IPS-18c (cell line): ENCODE measurements at regions not wholly inside any gene's neighbourhood (a gene's known extent, or its start where the extent isn't known, plus 50 kb on each side); places are given as distances from the start of the nearest gene placed in this dataset.
"Not testable (repeated sequence)": the region's sequence is repeated elsewhere in the genome, so short reads cannot be mapped to it uniquely, and the experiment has no call there.

ENCODE experiments used
- H3K4me3 ChIP-seq: 2 replicates; pipeline ENCODE4 v1.7.0; 2013; ENCODE audit warnings: low read depth, mild to moderate bottlenecking, low read length, moderate library complexity; ENCODE audit not compliant: insufficient read depth
- H3K9me3 ChIP-seq: one replicate; pipeline ENCODE4 v1.6.1; 2013; ENCODE audit warnings: mild to moderate bottlenecking, low read length, moderate library complexity; ENCODE audit not compliant: control insufficient read depth, insufficient read depth

GRCh38 chr7:53325061-53325460 is 289.6 kb downstream of the POM121L12 start:
- H3K9me3 ChIP-seq: peaks cover 2% of the 10 kb centered on the region

DNA sequence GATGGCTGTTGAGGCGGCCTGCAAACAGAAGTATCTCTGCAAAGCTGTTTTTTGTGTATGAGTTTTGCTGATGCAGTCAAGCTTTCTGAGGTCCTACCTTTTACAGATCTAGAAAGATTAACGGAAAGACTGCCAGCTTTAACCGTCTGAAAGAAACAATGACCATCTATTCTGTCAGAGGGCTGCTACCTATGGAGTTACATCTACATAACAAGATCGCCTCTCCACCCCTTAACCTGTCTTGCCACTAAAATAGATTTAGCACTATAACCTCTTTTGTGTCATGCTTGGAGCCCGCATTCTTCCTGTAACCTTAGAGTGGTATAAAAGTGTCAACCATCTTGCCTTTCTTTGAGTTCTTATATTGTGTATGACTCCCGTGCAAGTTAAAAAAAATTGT is 291.2 kb downstream of the POM121L12 start:
- peaks cover 2% of the 10 kb centered on the region for H3K9me3 ChIP-seq
- H3K4me3 ChIP-seq: no peak overlapping the region

More at GRCh38 chr7:53325061-53325460, 289.6 kb downstream of the POM121L12 start:
- no peak overlapping the region for H3K4me3 ChIP-seq

DNA sequence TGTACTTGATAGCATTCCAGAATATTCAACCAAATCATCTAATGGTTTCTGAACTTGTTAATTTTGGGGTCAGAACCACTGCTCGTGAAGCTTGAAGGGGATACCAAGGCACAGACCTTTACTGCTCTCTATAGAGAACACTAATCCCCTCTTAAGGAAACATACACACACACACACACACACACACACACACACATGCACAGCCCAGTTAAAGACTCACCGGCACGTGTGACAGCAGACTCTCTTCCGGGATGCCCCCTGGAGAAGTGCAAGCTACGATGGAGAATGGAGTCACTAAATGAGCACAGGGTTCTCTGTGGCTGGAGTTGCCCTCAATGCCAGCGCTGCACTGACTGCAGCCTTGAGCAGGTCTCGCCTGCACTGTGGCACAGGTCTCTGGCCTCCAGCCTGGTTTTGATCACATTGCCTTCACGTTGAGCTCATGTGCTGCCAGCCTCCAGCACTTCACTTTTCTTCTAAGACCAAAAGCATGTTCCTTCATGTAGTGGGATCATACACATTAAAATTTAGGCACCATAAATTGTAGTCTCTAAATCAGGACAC is 300.8 kb downstream of the POM121L12 start:
- no peak overlapping the region for H3K4me3 ChIP-seq
- peaks cover 4% of the 10 kb centered on the region for H3K9me3 ChIP-seq

DNA sequence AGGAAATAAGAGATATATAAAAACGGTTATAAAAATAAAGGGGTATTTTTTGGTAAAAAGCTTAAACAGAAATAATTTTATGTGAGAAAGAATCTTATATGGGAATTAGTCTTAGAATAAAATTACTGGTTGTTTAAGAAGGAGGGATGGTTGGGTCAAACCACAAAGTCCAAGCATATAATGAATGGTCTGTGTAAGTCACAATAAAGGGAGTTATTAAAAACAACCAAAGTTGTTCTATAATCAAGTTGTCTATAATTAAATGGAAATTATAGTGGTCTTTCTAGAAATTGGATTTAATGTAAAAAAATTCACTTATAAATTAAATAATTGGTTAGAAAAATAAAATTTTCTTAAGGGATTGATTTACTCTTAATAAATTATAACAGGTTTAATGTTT is 304.8 kb downstream of the POM121L12 start:
- Histone ChIP-seq H3K9me3 (peaks cover 6% of the 10 kb centered on the region), H3K4me3 (no peak overlapping the region)

GRCh38 chr7:53350241-53350640 is 314.8 kb downstream of the POM121L12 start:
- no peaks in the 10 kb centered on the region for H3K9me3 ChIP-seq
- no peak overlapping the region for H3K4me3 ChIP-seq

- Histone ChIP-seq H3K9me3 (no peaks in the 10 kb centered on the region), H3K4me3 (no peak overlapping the region)
Observed at GRCh38 chr7:53351681-53352080, 316.2 kb downstream of the POM121L12 start.

GRCh38 chr7:53358269-53358668 is 322.8 kb downstream of the POM121L12 start:
- Histone ChIP-seq H3K4me3 (no peak overlapping the region), H3K9me3 (no peaks in the 10 kb centered on the region)

DNA sequence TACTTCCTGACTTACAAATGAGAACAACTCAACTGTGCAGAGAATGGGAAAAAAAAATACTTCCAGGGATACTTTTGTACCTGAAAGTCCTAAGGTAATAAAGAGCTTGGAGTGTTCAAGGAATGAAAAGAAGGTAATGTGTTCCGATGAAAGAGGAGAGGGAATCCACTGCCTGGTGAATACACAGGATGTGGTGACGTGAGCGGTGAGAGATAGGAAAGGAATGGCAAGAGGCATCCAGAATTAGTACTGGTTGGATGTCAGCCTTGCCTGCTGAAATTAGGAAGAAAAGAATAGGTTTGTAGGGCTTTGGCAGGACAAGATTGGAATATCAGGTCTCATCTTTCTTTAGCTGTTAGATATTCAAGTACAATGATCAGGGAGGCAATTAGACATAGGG is 347.7 kb downstream of the POM121L12 start:
- H3K4me3 ChIP-seq: no peak overlapping the region
- H3K9me3 ChIP-seq: no peaks in the 10 kb centered on the region

- H3K9me3 ChIP-seq, H3K4me3 ChIP-seq: not testable (repeated sequence)
Observed at GRCh38 chr7:53385239-53385638, 349.8 kb downstream of the POM121L12 start.

- Histone ChIP-seq H3K4me3 (no peak overlapping the region), H3K9me3 (no peaks in the 10 kb centered on the region)
Observed at GRCh38 chr7:53387515-53387914, 352.1 kb downstream of the POM121L12 start.

- Histone ChIP-seq H3K9me3 (no peaks in the 10 kb centered on the region), H3K4me3 (no peak overlapping the region)
Observed at GRCh38 chr7:53397911-53398310, 362.5 kb downstream of the POM121L12 start.

DNA sequence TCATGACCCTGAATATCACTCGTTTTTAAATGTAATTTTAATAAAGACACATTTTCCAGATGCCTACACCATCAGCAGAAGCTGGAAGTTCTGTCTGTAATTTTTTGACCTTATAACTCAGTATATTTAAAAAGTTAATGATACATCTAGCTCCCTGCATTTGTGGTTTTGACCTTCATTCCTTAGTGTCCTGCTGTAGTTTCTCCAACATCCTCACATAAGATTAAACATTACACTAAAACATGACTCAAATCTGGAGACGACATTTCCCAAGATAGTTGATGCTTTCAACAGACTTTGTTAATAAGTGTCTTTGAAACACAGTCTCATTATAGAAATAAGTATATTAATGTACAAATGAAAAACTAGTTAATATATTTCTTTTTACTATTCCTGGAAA is 363.1 kb downstream of the POM121L12 start:
- H3K4me3 ChIP-seq: no peak overlapping the region
- no peaks in the 10 kb centered on the region for H3K9me3 ChIP-seq

DNA sequence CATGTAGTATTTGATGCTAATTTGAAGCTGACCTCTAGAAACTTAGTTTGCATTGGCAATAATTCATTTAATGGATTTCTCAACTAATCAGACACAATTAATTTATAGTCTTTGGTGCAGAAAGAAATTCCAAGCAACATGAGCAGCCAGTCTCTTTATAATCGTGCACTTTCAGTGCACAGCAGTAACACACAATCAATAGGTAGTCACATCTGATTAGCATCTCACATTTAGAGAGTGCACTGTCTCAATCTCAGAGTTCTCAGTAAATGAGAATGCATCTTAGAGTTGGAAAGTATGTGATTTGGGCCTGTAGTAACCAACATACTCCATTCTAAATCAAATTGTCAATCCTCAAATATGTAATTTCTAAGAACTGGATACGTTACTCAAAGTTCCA is 377.6 kb downstream of the POM121L12 start:
- Histone ChIP-seq H3K9me3 (no peaks in the 10 kb centered on the region), H3K4me3 (no peak overlapping the region)

DNA sequence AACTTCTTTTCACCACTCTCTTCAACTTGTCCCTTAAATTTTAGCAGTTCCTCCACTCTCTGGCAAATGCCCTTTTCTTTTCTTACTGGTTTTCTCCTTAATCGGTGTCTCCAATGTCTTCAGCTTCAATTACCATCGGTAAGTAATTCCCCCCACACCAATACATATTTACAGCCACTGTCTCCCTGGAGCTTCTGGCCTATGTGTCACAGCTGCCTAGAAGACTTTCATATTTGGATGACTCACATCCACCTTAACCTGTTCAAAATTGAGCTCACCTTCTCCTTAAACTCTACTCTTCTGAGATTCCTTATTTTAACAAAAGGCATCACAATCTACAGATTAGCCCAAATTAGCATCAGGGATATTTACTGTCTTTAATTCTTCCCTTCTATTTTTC is 380.4 kb downstream of the POM121L12 start:
- H3K9me3 ChIP-seq: no peaks in the 10 kb centered on the region
- H3K4me3 ChIP-seq: no peak overlapping the region

- Histone ChIP-seq H3K4me3 (no peak overlapping the region), H3K9me3 (no peaks in the 10 kb centered on the region)
Observed at GRCh38 chr7:53418834-53419482, 383.5 kb downstream of the POM121L12 start.

DNA sequence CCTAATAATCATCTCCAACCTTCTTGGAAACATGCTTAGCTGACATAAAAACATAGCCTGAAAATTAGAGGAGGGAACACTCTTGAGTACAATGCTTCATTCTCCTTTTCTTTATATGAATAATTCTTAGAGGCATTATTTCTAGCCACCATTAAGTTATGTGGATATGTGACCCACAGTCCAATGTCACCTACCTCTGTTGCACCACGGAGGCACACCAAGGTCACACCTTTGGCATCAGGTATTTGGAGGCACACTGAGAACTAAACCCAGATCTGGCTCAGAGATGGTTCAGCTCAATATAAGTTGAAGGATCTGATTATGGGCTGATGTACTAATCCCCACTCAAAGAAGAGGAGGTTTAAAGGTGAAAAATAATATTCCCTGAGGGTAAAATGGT is 385.1 kb downstream of the POM121L12 start:
- Histone ChIP-seq H3K9me3 (no peaks in the 10 kb centered on the region), H3K4me3 (no peak overlapping the region)

DNA sequence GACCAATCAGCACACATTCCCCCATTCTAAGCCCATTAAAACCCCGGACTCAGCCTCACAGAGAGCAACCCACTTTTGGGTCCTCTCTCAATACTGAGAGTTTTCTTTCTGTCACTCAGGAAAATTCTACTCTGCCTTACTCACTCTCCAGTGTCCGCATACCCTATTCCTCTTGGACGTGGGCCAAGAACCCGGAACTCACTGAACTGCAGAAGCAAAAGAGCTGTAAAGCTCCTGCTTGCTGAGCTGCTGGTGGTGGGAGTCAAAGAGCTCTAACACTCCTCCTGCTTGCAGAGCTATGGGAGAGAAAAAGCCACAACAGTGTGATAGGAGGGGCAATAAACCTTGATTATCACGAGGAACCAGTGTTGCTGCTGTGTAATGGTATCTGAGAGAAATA is 386.9 kb downstream of the POM121L12 start:
- Histone ChIP-seq H3K9me3 (no peaks in the 10 kb centered on the region), H3K4me3 (no peak overlapping the region)

DNA sequence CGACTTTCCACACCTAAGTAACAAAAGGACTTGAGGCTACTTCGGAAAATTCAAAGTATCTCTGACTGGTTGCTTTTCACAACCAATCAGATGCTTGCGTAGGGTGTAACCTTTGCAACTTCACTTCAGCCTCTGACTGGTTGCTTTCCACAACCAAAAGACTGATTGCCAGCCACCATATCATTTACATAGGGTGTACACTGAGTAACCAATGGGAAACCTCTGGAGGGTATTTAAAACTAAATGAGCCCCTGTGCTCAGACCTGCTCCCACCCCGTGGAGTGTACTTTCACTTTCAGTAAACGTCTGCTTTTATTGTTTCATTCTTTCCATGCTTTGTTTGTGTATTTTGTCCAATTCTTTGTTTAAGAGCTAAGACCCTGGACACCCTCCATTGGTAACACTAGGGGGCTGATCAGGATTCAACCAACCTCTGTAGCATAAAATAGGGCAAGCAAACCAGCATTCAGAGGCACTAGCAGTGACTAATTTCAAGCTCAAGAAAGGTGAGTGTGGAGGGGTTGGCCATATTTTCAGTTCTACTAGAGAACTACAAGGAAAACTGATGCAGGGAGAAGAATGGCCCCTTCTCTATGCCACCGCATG is 390.8 kb downstream of the POM121L12 start:
- H3K4me3 ChIP-seq: no peak overlapping the region
- no peaks in the 10 kb centered on the region for H3K9me3 ChIP-seq

- Histone ChIP-seq H3K9me3 (no peaks in the 10 kb centered on the region), H3K4me3 (no peak overlapping the region)
Observed at GRCh38 chr7:53428045-53428444, 392.6 kb downstream of the POM121L12 start.
